ENCODE measurements at regions not wholly inside any gene's neighbourhood (a gene's known extent, or its start where the extent isn't known, plus 50 kb on each side); places are given as distances from the start of the nearest gene placed in this dataset.

GRCh38 chr20:4318891-4319290 is 69.8 kb upstream of the ADRA1D start:
- TF ChIP-seq CTCF (IDR thresholded peaks at IDR 0.05) (no peak), MAX (IDR thresholded peaks at IDR 0.05) (no peak), POLR2A (IDR thresholded peaks at IDR 0.05; ENCODE audit: low read length) (no peak), EHMT2 (IDR thresholded peaks at IDR 0.05; ENCODE audit: low read depth) (no peak), HOXA7 (CRISPR knock-in tag; IDR thresholded peaks at IDR 0.05) (no peak), NFE2L2 (conservative IDR thresholded peaks at IDR 0.05; ENCODE audit: low read length) (no peak), MYC (IDR thresholded peaks at IDR 0.05; ENCODE audit: borderline replicate concordance, low read length) (no peak), TP53 (CRISPR knock-in tag; IDR thresholded peaks at IDR 0.05) (no peak), USF2 (IDR thresholded peaks at IDR 0.05) (no peak), HMGXB4 (CRISPR knock-in tag; IDR thresholded peaks at IDR 0.05; ENCODE audit: borderline replicate concordance) (no peak), ZNF302 (CRISPR knock-in tag; IDR thresholded peaks at IDR 0.05) (no peak), JUNB (IDR thresholded peaks at IDR 0.05) (no peak), ATOH8 (CRISPR knock-in tag; IDR thresholded peaks at IDR 0.05; ENCODE audit: low read depth) (no peak)

Measured in A549 (cell line).